CD4-positive, alpha-beta T cell treated with Interferon alpha-2 for 1 hour (primary cell): ENCODE measurements at regions not wholly inside any gene's neighbourhood (a gene's known extent, or its start where the extent isn't known, plus 50 kb on each side); places are given as distances from the start of the nearest gene placed in this dataset.
"Not testable (repeated sequence)": the region's sequence is repeated elsewhere in the genome, so short reads cannot be mapped to it uniquely, and the experiment has no call there.

ENCODE experiments used
- DNase-seq, 2 donors: peaks; one replicate each; pipeline ENCODE4 v3.0.0-alpha.2; 2020 to 2022

DNA sequence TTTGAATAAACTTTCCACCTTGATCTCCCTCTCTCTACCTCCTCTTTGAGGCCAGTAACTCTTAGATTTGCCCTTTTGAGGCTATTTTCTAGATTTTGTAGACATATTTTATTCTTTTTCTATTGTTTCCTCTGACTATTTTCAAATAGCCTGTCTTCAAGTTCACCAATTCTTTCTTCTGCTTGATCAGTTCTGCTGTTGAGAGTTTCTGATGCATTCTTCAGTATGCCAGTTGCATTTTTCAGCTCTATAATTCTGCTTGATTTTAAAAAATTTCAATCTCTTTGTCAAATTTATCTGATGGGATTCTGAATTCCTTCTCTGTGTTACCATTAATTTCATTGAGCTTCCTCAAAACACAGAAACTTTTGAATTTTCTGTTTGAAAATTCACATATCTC, 257.5 kb downstream of the HAPSTR1 start:
- DNase-seq, result no peak

DNA sequence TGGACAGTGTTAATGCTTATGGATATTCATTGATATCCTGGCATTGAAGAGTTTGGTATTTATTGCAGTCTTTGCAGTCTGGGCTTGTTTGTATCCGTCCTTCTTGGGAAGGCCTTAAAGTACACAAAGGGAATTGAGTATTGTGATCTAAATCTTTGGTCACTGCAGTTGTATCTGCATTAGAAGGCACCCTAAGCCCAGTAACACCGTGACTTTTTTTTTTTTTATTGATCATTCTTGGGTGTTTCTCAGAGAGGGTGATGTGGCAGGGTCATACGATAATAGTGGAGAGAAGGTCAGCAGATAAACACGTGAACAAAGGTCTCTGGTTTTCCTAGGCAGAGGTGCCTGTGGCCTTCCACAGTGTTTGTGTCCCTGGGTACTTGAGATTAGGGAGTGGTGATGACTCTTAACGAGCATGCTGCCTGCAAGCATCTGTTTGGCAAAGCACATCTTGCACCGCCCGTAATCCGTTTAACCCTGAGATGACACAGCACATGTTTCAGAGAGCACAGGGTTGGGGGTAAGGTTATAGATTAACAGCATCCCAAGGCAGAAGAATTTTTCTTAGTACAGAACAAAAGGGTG, 258.0 kb downstream of the HAPSTR1 start:
- not testable (repeated sequence) for DNase-seq

GRCh38 chr16:9350119-9350799, 258.8 kb downstream of the HAPSTR1 start:
- DNase-seq, result not testable (repeated sequence)

DNA sequence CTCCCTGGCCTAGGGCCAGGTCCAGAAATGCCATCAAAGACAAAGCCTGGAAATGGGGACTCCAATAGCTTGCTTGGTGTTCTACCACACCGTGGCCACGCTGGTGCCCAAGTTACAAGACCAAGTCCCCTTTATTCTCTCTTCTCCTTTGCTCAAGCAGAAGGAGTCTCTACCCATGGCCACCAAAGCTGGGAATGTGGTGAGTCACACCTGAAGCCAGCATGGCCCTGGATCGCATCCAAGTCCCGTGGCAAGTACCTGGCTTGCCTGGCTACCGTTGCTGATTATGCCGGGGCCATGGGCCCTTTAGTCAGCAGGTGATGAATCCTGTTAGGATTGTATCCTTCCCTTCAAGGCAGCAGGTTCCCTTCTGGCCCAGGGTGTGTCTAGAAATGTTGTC, 260.0 kb downstream of the HAPSTR1 start:
- no peak for DNase-seq

GRCh38 chr16:9351841-9352434, 260.5 kb downstream of the HAPSTR1 start:
- no peak for DNase-seq

- no peak for DNase-seq
Measured at GRCh38 chr16:9357829-9358228, 266.4 kb downstream of the HAPSTR1 start.

DNA sequence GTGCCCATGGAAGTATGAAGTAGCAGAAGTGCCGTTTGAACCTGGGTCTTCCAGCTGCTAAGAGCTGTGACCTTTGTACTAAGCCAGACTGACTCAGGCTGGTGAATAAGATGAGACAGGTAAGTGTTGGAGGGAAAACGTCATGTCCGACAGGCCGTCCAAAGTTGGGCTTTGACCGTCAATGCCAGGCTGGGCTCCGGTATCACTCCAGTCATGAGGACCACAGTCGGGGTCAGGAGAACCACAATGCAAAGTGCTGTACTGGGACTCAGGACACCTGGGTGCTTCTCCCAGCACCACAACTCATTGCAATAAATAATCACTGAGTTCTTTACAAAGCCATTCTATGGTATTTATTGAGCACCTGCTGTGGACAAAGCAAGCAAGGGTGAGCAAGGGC, 268.6 kb downstream of the HAPSTR1 start:
- no peak for DNase-seq

DNA sequence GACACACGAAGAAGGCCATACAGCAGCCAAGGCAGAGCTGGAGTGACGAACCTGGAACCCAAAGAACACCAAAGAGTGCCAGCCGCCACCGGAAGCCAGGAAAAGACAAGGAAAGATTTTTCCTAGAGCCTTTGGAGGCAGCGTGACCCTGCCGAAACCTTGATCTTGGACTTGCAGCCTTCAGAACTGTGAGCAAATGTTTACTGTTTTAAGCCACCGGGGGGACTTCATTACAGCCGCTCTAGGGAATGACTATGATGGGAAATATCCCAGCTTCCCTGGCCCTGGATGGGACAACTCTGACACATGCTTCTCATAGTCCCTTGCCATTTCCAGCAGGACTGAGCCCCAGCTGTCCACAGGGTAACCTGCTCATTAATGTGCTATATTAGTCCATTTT, 270.6 kb downstream of the HAPSTR1 start:
- no peak for DNase-seq

- DNase-seq, result no peak
Measured at GRCh38 chr16:9362604-9363003, 271.2 kb downstream of the HAPSTR1 start.

DNA sequence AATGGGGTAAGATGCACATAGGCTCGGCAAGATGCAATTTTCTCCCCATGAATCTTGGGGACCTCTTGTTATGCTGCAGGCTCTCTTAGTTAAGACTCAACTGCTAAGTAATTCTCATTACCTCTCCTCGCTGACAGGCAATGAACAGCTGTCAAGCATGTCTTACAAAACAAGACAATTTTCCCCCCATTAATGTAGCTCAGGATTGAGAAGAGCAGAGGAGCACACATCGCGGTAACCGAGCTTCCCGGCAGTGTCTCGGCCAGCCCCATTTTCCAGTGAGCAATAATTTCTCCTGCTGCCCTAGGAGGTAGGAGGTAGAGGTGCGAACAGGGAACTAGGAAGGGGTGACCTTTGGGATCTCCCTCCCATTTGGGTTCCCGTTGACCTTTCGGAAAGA, 272.1 kb downstream of the HAPSTR1 start:
- no peak for DNase-seq

GRCh38 chr16:9364721-9365369, 273.4 kb downstream of the HAPSTR1 start:
- no peak for DNase-seq

DNA sequence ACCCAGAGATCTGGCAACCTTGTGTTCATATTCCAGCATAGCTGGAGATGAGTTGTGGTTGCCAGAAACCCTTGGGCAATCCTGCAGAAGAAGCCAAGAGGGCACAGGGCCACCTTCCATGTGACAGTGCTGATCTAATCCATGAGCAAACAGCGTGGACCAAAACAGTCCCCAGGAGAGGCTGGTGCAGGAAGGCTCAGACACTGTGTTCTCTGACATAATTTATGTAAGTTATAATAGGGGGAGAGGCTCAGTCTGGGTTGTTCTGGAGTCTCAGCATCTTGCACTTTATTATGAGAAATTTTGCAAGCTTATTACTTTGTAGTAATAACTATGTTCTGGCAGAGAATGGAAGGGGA, 273.9 kb downstream of the HAPSTR1 start:
- no peak for DNase-seq

GRCh38 chr16:9366048-9366969, 274.9 kb downstream of the HAPSTR1 start:
- no peak for DNase-seq

DNA sequence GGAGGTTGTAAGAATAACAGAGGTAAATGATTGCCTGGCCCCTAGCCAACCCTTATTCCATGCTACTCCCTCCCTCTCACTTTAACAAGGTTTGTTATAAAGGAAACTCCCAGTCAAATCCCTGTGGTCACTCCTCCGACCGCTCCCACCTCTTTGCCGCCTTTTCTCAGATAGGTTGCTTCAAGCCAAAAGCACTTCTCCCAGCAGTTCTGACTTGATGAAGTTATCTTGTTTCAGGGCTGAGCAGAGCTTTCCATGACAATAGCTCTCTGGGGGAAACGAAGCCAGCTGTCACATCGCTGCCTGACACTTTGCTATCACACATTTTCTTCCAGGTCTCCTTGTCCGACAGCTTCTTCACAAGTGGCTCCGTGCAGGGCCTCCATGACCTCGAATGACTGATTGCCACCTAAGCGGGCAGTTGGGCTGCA, 278.6 kb downstream of the HAPSTR1 start:
- no peak for DNase-seq

DNA sequence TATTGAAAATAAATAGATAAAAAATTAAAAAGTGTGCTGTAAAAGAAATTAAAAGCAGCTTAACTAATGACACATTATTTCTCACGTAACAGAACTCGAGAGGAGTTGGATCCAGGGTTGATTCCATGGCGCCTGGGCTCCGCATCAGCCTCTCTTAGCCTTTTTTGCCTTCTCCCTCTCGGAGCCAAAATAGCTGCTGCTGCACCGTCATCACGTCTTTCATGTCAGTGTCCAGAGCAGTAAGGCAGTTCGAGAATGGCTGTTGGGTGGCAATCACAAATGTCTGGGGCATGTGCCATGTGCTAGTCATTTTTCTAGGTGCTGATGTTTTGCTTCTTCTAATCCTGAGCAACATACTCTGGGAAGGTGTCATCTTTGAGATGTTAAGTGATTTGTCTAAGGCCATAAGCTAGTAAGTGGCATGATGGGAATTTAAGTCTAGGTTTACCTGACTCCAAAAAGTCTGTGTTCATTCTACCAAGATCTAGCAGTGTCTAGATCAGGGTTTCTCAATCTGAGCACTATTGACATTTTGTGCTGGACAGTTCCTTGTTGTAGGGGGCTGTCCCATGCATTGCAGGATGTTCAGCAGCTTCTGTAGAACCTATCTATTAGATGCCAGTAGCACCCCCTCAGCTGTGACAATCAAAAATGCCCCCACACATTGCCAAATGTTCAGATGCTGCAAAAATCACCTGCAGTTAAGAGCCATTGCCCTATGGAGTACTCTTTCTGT, 280.4 kb downstream of the HAPSTR1 start:
- no peak for DNase-seq

- DNase-seq, result no peak
Measured at GRCh38 chr16:9372934-9373890, 281.8 kb downstream of the HAPSTR1 start.

DNA sequence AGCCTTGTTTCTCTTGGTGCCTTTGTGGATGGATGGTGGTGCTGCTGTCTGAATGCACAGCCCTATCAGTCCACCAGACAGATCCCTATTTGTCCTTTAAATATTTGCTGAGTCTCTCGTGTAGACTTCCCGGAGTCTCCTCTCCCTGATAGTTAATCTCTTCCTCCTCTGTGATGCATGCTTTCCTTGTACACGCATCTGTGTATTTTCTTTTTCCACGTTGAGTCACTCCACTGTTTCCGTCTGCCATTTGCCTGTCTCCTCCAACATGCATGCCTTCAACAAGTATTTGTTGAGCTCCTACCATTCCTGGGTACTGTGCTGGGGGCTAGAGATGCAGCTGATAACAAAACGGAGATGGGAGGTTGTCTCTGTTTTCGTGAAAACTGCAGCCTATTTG, 282.6 kb downstream of the HAPSTR1 start:
- DNase-seq, result no peak

DNA sequence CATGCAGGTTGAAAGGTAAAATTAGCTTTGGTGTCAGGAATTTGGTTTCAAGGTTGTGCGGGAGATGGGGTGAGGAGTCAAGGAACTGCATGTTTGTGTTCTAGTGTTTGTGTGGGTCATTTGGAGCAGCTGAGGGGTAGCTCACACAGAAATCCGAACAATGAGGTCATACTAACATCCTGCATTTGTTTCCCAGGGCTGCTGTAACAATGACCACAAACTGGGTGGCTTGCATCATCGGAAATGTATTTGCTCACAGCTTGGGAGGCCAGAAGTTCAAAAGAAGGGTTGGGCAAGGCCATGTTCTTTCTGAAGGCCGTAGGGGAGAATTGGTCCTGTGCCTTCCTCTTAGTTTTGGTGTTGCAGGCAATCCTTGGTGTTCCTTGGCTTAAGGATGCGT, 287.4 kb downstream of the HAPSTR1 start:
- DNase-seq, result no peak

DNA sequence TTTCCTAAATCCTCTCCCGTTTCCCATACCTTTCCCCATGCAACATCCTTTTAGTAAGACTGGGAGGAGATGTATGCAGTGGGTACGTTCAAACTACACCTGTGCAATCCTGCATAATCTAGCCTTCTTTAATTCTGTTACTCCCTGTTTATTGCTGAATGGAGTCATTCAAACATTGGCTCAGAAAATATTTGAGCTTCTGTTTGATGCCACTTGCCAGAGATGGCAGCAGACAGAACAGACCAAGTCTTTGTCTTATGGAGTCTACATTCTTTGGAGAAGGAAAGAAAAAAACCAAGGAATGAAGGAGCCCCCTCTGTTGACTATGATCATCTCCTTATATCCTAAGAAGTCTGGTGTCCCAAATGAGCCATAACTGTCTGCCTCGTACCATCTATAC, 288.8 kb downstream of the HAPSTR1 start:
- DNase-seq, result no peak

DNA sequence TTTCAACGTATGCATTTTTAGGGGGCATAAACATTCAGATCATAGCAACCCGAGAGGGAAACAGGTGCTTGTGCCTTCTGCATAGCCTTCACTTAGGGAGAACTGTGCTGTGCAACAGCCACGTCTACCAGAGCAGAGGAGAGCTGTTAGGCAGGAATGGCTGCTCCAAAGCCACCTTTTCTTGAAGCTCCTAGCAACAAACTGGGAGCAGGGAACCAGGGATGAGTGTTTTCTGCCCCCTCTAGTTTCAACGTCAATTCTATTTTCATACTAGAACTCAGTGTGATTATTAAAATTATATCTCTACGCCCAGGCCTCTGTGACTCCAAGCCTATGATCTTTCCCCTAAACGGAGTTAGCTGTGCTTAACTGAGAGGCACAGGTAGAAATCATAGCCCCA, 290.0 kb downstream of the HAPSTR1 start:
- no peak for DNase-seq

DNA sequence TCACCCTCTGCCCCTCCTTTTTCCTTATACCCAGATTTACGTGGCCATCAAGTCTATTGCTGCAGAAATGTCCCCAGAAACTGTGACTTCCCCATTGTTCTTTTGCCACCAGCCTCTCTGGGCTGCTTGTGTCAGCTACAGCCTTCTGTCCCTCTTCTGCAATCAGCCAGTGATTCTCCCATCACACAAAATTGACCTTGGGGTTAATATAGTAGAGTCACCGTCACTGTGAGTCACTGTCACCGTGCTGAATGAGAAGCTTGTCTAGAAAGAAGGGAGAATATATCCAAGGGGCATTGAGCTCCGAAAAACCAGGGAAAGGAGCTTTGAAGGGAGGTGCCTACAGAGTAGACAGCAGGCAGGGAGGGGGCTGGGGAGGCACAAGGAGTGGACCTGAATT, 290.5 kb downstream of the HAPSTR1 start:
- no peak for DNase-seq
